GM23338 (cell line): ENCODE measurements at regions not wholly inside any gene's neighbourhood (a gene's known extent, or its start where the extent isn't known, plus 50 kb on each side); places are given as distances from the start of the nearest gene placed in this dataset.

Experiments
- ATAC-seq: fragments of 200-7000 bp; cut with Tn5 transposase; 3 replicates; pipeline ENCODE4 v1.9.1; 2020
- DNase-seq: peaks from one replicate; pipeline ENCODE4 v3.0.0-alpha.2; 2015; ENCODE audit warnings: low spot score
- H2AFZ ChIP-seq: fragments of 200-600 bp; sonication (generic); 2 replicates; pipeline ENCODE4 v1.8.0; 2016; ENCODE audit warnings: antibody characterized with exemption, mild to moderate bottlenecking, moderate library complexity
- H3F3A ChIP-seq: fragments of 200-600 bp; sonication (generic); replicated peaks from 2 replicates; pipeline ENCODE4 v1.8.0; 2017; ENCODE audit warnings: antibody characterized with exemption, mixed run types, low read depth
- H3K27ac ChIP-seq: fragments of 200-600 bp; sonication (generic); 2 replicates; pipeline ENCODE4 v1.6.1; 2016; ENCODE audit warnings: low read depth
- H3K27me3 ChIP-seq: fragments of 200-600 bp; sonication (generic); 2 replicates; pipeline ENCODE4 v1.8.0; 2016; ENCODE audit warnings: mild to moderate bottlenecking, mixed run types, moderate library complexity; ENCODE audit not compliant: insufficient read depth
- H3K36me3 ChIP-seq: fragments of 200-600 bp; sonication (generic); 2 replicates; pipeline ENCODE4 v1.8.0; 2016; ENCODE audit warnings: mild to moderate bottlenecking; ENCODE audit not compliant: insufficient read depth
- H3K4me1 ChIP-seq: fragments of 200-600 bp; sonication (generic); 2 replicates; pipeline ENCODE4 v1.8.0; 2016; ENCODE audit warnings: mild to moderate bottlenecking, moderate library complexity; ENCODE audit not compliant: insufficient read depth
- H3K4me2 ChIP-seq: fragments of 200-600 bp; sonication (generic); 2 replicates; pipeline ENCODE4 v1.7.1; 2017; ENCODE audit warnings: mixed run types
- H3K4me3 ChIP-seq: fragments of 200-600 bp; sonication (generic); 2 replicates; pipeline ENCODE4 v1.6.1; 2016; ENCODE audit warnings: mixed run types
- H3K79me2 ChIP-seq: fragments of 200-600 bp; sonication (generic); replicated peaks from 2 replicates; pipeline ENCODE4 v1.8.0; 2017; ENCODE audit warnings: mild to moderate bottlenecking; ENCODE audit not compliant: insufficient read depth
- H3K9me2 ChIP-seq: fragments of 200-600 bp; sonication (generic); 2 replicates; pipeline ENCODE4 v1.8.0; 2017; ENCODE audit not compliant: insufficient read depth
- H4K20me1 ChIP-seq: fragments of 200-600 bp; sonication (generic); replicated peaks from 2 replicates; pipeline ENCODE4 v1.8.0; 2017; ENCODE audit warnings: mild to moderate bottlenecking; ENCODE audit not compliant: insufficient read depth
- H3K27ac Mint-ChIP-seq: 2 replicates; pipeline ENCODE4 v1.8.0; 2020; ENCODE audit warnings: inconsistent platforms, mild to moderate bottlenecking, moderate library complexity, mixed read lengths
- H3K27me3 Mint-ChIP-seq: 3 replicates; pipeline ENCODE4 v1.8.0; 2022; ENCODE audit warnings: low read depth, mild to moderate bottlenecking, moderate library complexity, mixed read lengths, inconsistent platforms; ENCODE audit not compliant: insufficient read depth, poor library complexity
- H3K36me3 Mint-ChIP-seq: 3 replicates; pipeline ENCODE4 v1.8.0; 2021; ENCODE audit warnings: low read depth, mild to moderate bottlenecking, inconsistent platforms, moderate library complexity, mixed read lengths
- H3K4me1 Mint-ChIP-seq: 3 replicates; pipeline ENCODE4 v1.8.0; 2020; ENCODE audit warnings: mild to moderate bottlenecking, inconsistent platforms, mixed read lengths
- H3K4me3 Mint-ChIP-seq: 3 replicates; pipeline ENCODE4 v1.8.0; 2021; ENCODE audit warnings: moderate library complexity, mild to moderate bottlenecking, inconsistent platforms, mixed read lengths
- H3K9me3 Mint-ChIP-seq: 3 replicates; pipeline ENCODE4 v1.8.0; 2020; ENCODE audit warnings: moderate library complexity, mild to moderate bottlenecking, inconsistent platforms, mixed read lengths
- EZH2 ChIP-seq: fragments of 200-600 bp; sonication (generic); IDR thresholded peaks from one replicate; pipeline ENCODE4 v1.8.0; 2017; ENCODE audit warnings: antibody characterized with exemption, mild to moderate bottlenecking, low read depth; ENCODE audit not compliant: unreplicated experiment
- JUNB ChIP-seq: IDR thresholded peaks from one replicate; pipeline ENCODE4 v1.6.1; 2016; ENCODE audit warnings: antibody characterized with exemption; ENCODE audit not compliant: unreplicated experiment
- ZNF331 ChIP-seq: fragments of 250-450 bp; sonication (Bioruptor Pico); IDR thresholded peaks from 2 replicates; pipeline ENCODE4 v1.5.0; 2020; ENCODE audit warnings: low read depth, mild to moderate bottlenecking, moderate library complexity
- TF ChIP-seq, protein P1 (sequence below): fragments of 250-450 bp; sonication (Bioruptor Pico); IDR thresholded peaks from 2 replicates; pipeline ENCODE4 v1.5.0; 2020; ENCODE audit warnings: mild to moderate bottlenecking, moderate library complexity
- TF ChIP-seq, protein P2 (sequence below), 2 experiments: fragments of 200-600 bp in 1 of 2; sonication (generic) in 1 of 2; conservative IDR thresholded peaks; 2 replicates each; pipeline versions ENCODE4 v1.5.1 to v1.6.1; 2016 to 2017; ENCODE audit warnings: antibody characterized with exemption in 2 of 2, low read depth in 2 of 2, mild to moderate bottlenecking in 2 of 2, moderate library complexity in 1 of 2

DNA sequence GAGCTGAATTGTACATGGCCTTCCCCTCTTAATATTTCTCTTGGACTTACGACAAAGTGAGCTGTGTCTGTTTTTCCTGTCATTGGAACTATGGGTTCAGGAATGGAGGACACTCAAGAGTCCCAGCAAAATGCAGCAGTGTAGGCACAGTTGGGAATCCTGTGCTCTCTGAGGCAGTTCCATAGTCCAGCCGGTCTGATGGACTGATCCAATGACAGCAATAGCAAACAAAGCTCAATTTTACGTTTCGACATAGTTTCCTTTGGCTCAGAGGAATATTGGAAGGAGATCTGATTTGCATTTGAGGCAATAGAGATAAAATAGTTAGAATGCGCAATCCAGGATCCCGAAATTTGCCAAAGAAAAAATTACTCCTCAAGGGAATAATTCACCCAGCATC, 276.9 kb upstream of the CNTN3 start (continued):
- TF ChIP-seq, protein P1, sequence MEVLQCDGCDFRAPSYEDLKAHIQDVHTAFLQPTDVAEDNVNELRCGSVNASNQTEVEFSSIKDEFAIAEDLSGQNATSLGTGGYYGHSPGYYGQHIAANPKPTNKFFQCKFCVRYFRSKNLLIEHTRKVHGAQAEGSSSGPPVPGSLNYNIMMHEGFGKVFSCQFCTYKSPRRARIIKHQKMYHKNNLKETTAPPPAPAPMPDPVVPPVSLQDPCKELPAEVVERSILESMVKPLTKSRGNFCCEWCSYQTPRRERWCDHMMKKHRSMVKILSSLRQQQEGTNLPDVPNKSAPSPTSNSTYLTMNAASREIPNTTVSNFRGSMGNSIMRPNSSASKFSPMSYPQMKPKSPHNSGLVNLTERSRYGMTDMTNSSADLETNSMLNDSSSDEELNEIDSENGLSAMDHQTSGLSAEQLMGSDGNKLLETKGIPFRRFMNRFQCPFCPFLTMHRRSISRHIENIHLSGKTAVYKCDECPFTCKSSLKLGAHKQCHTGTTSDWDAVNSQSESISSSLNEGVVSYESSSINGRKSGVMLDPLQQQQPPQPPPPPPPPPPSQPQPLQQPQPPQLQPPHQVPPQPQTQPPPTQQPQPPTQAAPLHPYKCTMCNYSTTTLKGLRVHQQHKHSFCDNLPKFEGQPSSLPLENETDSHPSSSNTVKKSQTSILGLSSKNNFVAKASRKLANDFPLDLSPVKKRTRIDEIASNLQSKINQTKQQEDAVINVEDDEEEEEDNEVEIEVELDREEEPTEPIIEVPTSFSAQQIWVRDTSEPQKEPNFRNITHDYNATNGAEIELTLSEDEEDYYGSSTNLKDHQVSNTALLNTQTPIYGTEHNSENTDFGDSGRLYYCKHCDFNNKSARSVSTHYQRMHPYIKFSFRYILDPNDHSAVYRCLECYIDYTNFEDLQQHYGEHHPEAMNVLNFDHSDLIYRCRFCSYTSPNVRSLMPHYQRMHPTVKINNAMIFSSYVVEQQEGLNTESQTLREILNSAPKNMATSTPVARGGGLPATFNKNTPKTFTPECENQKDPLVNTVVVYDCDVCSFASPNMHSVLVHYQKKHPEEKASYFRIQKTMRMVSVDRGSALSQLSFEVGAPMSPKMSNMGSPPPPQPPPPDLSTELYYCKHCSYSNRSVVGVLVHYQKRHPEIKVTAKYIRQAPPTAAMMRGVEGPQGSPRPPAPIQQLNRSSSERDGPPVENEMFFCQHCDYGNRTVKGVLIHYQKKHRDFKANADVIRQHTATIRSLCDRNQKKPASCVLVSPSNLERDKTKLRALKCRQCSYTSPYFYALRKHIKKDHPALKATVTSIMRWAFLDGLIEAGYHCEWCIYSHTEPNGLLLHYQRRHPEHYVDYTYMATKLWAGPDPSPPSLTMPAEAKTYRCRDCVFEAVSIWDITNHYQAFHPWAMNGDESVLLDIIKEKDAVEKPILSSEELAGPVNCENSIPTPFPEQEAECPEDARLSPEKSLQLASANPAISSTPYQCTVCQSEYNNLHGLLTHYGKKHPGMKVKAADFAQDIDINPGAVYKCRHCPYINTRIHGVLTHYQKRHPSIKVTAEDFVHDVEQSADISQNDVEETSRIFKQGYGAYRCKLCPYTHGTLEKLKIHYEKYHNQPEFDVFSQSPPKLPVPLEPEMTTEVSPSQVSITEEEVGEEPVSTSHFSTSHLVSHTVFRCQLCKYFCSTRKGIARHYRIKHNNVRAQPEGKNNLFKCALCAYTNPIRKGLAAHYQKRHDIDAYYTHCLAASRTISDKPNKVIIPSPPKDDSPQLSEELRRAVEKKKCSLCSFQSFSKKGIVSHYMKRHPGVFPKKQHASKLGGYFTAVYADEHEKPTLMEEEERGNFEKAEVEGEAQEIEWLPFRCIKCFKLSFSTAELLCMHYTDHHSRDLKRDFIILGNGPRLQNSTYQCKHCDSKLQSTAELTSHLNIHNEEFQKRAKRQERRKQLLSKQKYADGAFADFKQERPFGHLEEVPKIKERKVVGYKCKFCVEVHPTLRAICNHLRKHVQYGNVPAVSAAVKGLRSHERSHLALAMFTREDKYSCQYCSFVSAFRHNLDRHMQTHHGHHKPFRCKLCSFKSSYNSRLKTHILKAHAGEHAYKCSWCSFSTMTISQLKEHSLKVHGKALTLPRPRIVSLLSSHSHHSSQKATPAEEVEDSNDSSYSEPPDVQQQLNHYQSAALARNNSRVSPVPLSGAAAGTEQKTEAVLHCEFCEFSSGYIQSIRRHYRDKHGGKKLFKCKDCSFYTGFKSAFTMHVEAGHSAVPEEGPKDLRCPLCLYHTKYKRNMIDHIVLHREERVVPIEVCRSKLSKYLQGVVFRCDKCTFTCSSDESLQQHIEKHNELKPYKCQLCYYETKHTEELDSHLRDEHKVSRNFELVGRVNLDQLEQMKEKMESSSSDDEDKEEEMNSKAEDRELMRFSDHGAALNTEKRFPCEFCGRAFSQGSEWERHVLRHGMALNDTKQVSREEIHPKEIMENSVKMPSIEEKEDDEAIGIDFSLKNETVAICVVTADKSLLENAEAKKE, result no peak
- no peak for TF ChIP-seq EZH2
- no peak for TF ChIP-seq ZNF331 (CRISPR knock-in tag)

DNA sequence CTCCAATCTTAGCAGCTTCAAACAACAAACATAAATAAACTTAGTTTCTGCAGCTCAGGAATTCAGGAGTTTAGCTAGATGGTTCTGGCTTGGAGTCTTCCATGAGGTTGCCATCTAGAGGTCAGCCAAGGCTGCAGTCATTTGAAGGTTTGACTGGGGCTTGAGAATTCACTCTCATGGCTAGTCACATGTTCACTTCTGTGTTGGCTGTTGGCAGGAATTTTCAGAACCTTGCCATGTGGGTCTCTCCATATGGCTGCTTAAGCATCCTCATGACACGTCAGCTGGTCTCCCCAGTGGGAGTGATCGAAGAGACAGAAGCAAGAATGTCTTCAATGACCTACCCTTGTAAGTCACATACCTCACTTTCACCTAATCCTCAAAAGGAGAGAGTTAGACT, 269.2 kb upstream of the CNTN3 start:
- no peaks in the 10 kb centered on the region for H3K9me2 ChIP-seq
- H4K20me1 ChIP-seq, result no peaks in the 10 kb centered on the region
- H3K4me2 ChIP-seq, result no peak overlapping the region
- H3F3A ChIP-seq, result no peaks in the 10 kb centered on the region
- H3K27me3 ChIP-seq, result no peaks in the 10 kb centered on the region
- TF ChIP-seq, protein P1, result 0 out of 2 replicates have a peak, but pooled peaks have one; percentile 46
- TF ChIP-seq, protein P2, sequence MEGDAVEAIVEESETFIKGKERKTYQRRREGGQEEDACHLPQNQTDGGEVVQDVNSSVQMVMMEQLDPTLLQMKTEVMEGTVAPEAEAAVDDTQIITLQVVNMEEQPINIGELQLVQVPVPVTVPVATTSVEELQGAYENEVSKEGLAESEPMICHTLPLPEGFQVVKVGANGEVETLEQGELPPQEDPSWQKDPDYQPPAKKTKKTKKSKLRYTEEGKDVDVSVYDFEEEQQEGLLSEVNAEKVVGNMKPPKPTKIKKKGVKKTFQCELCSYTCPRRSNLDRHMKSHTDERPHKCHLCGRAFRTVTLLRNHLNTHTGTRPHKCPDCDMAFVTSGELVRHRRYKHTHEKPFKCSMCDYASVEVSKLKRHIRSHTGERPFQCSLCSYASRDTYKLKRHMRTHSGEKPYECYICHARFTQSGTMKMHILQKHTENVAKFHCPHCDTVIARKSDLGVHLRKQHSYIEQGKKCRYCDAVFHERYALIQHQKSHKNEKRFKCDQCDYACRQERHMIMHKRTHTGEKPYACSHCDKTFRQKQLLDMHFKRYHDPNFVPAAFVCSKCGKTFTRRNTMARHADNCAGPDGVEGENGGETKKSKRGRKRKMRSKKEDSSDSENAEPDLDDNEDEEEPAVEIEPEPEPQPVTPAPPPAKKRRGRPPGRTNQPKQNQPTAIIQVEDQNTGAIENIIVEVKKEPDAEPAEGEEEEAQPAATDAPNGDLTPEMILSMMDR (conservative IDR thresholded peaks at IDR 0.05; ENCODE audit: low read depth in 2 of 2), result peak; percentile 63 to 69
- TF ChIP-seq JUNB, result no peak
- H3K36me3 Mint-ChIP-seq, result no peaks in the 10 kb centered on the region
- H3K27me3 Mint-ChIP-seq, result no peaks in the 10 kb centered on the region
- no peak overlapping the region for H3K27ac Mint-ChIP-seq
- no peak overlapping the region for H3K27ac ChIP-seq
- no peak overlapping the region for H2AFZ ChIP-seq
- H3K4me3 ChIP-seq, result no peak overlapping the region
- no peak overlapping the region for H3K4me3 Mint-ChIP-seq
- peak; percentile 81 for ATAC-seq
- no peaks in the 10 kb centered on the region for H3K36me3 ChIP-seq
- no peaks in the 10 kb centered on the region; the same call in 2 of the 3 replicates for H3K4me1 Mint-ChIP-seq
- H3K9me3 Mint-ChIP-seq, result no peaks in the 10 kb centered on the region
- H3K79me2 ChIP-seq, result no peaks in the 10 kb centered on the region
- H3K4me1 ChIP-seq, result no peaks in the 10 kb centered on the region
- DNase-seq, result peak; percentile 61
